ENCODE measurements at regions not wholly inside any gene's neighbourhood (a gene's known extent, or its start where the extent isn't known, plus 50 kb on each side); places are given as distances from the start of the nearest gene placed in this dataset.

DNA sequence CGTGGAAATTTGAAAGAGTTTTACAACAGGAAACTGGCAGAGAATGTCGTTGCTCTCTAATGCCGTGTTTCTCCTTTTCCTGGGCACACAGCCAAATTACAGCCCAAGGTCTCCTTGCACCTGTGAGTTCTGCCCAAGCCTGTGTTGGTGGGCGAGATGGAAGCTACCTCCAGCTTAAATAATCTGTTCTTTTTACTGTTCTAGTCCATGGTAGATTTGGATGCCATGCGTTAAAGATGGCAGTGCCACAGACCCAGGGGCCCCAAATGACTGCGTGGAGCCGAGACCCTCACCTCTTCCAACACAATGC, 92.6 kb upstream of the IRX4 start:
- no peak for TF ChIP-seq CTCF (conservative IDR thresholded peaks at IDR 0.05; ENCODE audit: low read length)
- TF ChIP-seq EZH2phosphoT487 (IDR thresholded peaks at IDR 0.05; ENCODE audit: borderline replicate concordance): no peak

All from Loucy (cell line).